ENCODE measurements at regions not wholly inside any gene's neighbourhood (a gene's known extent, or its start where the extent isn't known, plus 50 kb on each side); places are given as distances from the start of the nearest gene placed in this dataset.
"Not testable (repeated sequence)": the region's sequence is repeated elsewhere in the genome, so short reads cannot be mapped to it uniquely, and the experiment has no call there.

GRCh38 chr5:128813317-128814070 lies 151.8 kb upstream of the SLC27A6 start:
- no peak for DNase-seq

GRCh38 chr5:128815201-128815600 lies 150.1 kb upstream of the SLC27A6 start:
- no peak for DNase-seq

DNA sequence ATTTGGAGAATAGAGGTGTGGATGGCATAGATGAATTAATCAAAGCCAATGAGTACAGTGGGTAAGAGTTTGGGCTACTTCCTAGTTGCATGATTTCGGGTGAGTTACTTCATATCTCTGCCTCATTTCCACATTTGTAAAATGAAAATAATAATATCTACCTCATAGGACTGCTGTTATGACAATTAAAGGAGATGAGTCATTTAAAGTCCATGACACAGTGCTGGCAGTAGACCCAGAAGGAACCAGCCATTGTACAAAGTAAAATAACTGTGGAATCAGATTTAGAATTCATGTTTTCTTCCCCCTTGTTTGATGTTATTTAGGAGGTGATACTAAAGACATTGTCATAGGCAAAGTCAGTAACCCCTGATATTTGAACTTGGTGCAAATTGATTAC lies 139.5 kb upstream of the SLC27A6 start:
- no peak for DNase-seq

- DNase-seq, result no peak
Measured at GRCh38 chr5:128826275-128826674, 139.0 kb upstream of the SLC27A6 start.

- DNase-seq, result no peak
Measured at GRCh38 chr5:128836571-128836970, 128.7 kb upstream of the SLC27A6 start.

DNA sequence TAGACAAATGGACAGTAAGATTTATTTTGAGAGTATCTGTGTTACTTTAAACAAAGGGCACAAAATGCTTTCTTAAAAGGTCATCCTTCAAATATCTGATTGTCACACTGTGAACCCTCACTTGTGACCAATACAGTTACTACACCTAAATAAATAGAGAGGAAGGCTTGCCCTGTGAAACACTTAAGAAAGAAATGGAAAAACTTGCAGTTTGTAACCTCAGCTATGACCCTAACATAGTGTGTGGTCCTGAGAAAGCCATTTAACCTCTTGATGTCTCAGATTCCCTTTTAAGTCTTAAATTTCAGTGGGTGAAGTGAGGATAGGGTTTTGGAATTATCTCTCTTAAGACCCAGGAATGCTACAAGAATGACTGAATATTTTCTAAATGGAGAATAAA lies 126.7 kb upstream of the SLC27A6 start:
- DNase-seq, result no peak

- no peak for DNase-seq
Measured at GRCh38 chr5:128842241-128842640, 123.0 kb upstream of the SLC27A6 start.

GRCh38 chr5:128844354-128844923 lies 120.8 kb upstream of the SLC27A6 start:
- no peak for DNase-seq

- no peak for DNase-seq
Measured at GRCh38 chr5:128850049-128850448, 115.2 kb upstream of the SLC27A6 start.

- DNase-seq, result no peak
Measured at GRCh38 chr5:128854931-128855330, 110.4 kb upstream of the SLC27A6 start.

- no peak for DNase-seq
Measured at GRCh38 chr5:128857076-128857677, 108.1 kb upstream of the SLC27A6 start.

DNA sequence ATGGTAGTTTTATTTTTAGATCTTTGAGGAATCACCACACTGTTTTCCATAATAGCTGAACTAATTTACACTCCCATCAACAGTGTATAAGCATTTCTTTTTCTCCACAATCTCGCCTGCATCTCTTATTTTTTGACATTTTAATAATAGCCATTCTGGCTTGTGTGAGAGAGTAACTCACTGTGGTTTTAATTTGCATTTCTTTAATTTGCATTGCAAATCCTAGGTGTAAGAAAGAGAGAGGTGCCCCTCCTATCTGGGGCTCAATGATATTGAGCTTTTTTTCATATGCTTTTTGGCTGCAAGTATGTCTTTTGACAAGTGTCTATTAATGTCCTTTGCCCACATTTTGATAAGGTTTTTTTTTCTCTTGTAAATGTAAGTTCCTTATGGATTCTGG lies 106.3 kb upstream of the SLC27A6 start:
- DNase-seq, result no peak

- DNase-seq, result not testable (repeated sequence)
Measured at GRCh38 chr5:128861155-128861554, 104.1 kb upstream of the SLC27A6 start.

- DNase-seq, result no peak
Measured at GRCh38 chr5:128869970-128870369, 95.3 kb upstream of the SLC27A6 start.

GRCh38 chr5:128870373-128870772 lies 94.9 kb upstream of the SLC27A6 start:
- no peak for DNase-seq

GRCh38 chr5:128870923-128871322 lies 94.4 kb upstream of the SLC27A6 start:
- no peak for DNase-seq

- no peak for DNase-seq
Measured at GRCh38 chr5:128876569-128877382, 88.5 kb upstream of the SLC27A6 start.

DNA sequence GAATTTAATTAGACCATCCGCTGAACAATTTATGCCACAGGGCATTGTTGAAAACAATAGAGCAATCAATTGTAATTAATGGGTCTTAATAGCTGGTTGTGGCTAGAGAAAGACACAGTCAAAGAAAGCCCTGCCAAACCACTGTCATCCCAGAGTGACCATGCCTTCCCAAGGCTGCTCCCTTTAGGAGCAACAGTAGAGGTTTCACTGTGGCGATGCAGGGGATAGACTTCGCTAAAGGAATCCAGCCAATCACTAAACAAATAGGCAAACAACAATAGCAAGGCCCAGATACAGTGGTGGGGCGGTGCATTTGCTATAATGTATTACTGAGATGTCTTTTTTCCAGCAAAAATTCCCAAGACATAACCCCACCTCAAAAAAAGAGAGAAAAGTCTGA lies 87.8 kb upstream of the SLC27A6 start:
- DNase-seq, result no peak

GRCh38 chr5:128881502-128882018 lies 83.7 kb upstream of the SLC27A6 start:
- no peak for DNase-seq

DNA sequence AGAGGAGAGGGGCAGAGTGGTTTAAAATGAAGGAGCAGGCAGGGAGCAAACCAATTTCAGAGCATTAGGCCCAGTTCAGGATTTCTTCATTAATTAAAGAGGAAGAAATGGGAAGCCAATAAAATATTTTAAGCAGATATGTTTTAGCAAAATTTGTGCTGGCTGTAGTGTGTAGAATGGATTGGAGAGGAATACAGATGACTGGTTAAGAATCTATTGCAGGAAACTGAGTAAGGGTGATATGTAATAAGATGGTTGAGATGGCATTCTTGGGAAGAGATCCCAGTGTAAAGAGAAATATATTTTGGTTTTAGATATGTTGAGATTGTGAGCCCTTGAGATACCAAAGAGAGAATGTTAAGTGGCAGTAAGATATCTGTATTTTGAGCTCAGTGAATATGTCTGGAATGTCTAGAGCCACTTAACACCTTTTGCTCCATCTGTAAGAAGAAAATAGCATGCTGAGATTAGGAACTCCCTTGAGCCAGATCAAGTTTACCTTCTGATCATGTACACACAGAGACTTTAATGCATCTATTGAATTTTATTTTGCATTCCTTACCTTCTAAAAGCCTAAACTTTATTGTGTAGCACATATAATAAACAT lies 79.5 kb upstream of the SLC27A6 start:
- no peak for DNase-seq

DNA sequence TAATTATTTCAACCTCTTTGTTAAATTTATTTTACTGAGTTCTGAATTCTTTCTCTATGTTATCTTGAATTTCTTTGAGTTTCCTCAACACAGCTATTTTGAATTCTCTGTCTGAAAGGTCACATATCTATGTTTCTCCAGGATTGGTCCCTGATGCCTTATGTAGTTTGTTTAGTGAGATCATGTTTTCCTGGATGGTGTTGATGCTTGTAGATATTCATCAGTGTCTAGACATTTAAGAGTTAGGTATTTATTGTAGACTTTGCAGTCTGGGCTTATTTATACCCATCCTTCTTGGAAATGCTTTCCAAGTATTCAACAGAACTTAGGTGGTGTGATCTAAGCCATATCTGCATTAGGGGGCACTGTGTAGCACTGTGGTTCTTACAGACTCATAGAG lies 70.2 kb upstream of the SLC27A6 start:
- DNase-seq, result no peak

GRCh38 chr5:128896675-128897074 lies 68.6 kb upstream of the SLC27A6 start:
- no peak for DNase-seq

DNA sequence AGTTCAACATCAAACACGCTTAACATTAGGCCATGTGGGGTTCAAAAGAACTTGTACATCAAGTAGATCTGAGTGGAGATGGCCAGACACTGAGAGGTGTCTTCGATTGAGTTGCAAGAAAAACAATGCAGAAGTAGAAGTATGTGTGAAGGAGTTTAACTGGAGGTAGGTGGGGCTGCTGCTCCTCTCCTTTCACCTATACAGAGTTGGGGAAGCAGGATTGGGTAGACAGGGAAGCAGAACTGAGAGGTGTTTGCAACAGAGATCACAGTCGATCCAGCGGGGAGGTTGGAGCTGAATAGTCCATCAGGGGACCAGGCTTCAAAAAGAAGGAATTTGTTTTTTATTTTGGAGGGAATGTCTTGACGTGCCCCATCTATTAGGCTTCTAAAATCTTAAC lies 61.7 kb upstream of the SLC27A6 start:
- no peak for DNase-seq

All from GOT3 (cell line).